GM12878 (cell line): ENCODE measurements at regions not wholly inside any gene's neighbourhood (a gene's known extent, or its start where the extent isn't known, plus 50 kb on each side); places are given as distances from the start of the nearest gene placed in this dataset.

Experiments used
- CTCF ChIP-seq, 3 experiments: IDR thresholded peaks in 2 of 3; conservative IDR thresholded peaks in 1 of 3; 2 replicates each; pipeline ENCODE4 v1.5.1; 2011; ENCODE audit warnings: low read depth in 3 of 3, low read length in 3 of 3, mild to moderate bottlenecking in 3 of 3, control low read depth in 2 of 3, moderate library complexity in 2 of 3, inconsistent platforms in 1 of 3, mixed read lengths in 1 of 3; ENCODE audit not compliant: control insufficient read depth in 2 of 3, insufficient read depth in 1 of 3; ENCODE audit errors: extremely low read depth in 1 of 3
- DPF2 ChIP-seq: fragments of 450-650 bp; IDR thresholded peaks from 2 replicates; pipeline ENCODE4 v1.6.1; 2017; ENCODE audit warnings: mild to moderate bottlenecking
- EP300 ChIP-seq, 2 experiments: fragments of 150-350 bp in 1 of 2; IDR thresholded peaks; 2 replicates each; pipeline ENCODE4 v1.6.1; 2011 to 2012; ENCODE audit warnings: low read depth in 2 of 2, low read length in 2 of 2, borderline replicate concordance in 1 of 2, improper control_type of control experiment in 1 of 2, inconsistent platforms in 1 of 2; ENCODE audit not compliant: control insufficient read depth in 1 of 2
- SRF ChIP-seq, 2 experiments: IDR thresholded peaks; 2 replicates each; pipeline ENCODE4 v1.6.1; 2011; ENCODE audit warnings: low read depth in 2 of 2, low read length in 2 of 2, mild to moderate bottlenecking in 1 of 2, moderate library complexity in 1 of 2
- STAT1 ChIP-seq: fragments of 450-650 bp; conservative IDR thresholded peaks from 2 replicates; pipeline ENCODE4 v1.6.1; 2014; ENCODE audit warnings: antibody characterized with exemption, mild to moderate bottlenecking

- TF ChIP-seq STAT1 (no peak), SRF (IDR thresholded peaks at IDR 0.05; ENCODE audit: low read depth in 2 of 2, low read length in 2 of 2) (no peak), DPF2 (no peak), EP300 (IDR thresholded peaks at IDR 0.05; ENCODE audit: borderline replicate concordance in 1 of 2, control insufficient read depth in 1 of 2, low read depth in 2 of 2, low read length in 2 of 2) (no peak), CTCF (IDR thresholded peaks at IDR 0.05 in 2 of 3, conservative IDR thresholded peaks at IDR 0.05 in 1 of 3; ENCODE audit: control insufficient read depth in 2 of 3, extremely low read depth in 1 of 3, insufficient read depth in 1 of 3, low read depth in 3 of 3, low read length in 3 of 3) (no peak)
Measured at GRCh38 chr6:140736231-140736630, 1361.8 kb upstream of the CITED2 start.
